Right cardiac atrium (tissue), 5 donors: ENCODE measurements at regions not wholly inside any gene's neighbourhood (a gene's known extent, or its start where the extent isn't known, plus 50 kb on each side); places are given as distances from the start of the nearest gene placed in this dataset.

ENCODE experiments used
- ATAC-seq, 2 donors: fragments of 200-7000 bp; cut with Tn5 transposase; one replicate each; pipeline versions ENCODE4 v1.8.0 to v1.9.1; 2020; ENCODE audit warnings: moderate library complexity in 2 of 2, mild to moderate bottlenecking in 1 of 2
- DNase-seq, 3 donors: peaks; one replicate each; pipeline ENCODE4 v3.0.0-alpha.2; 2020
- H3K27ac ChIP-seq: one replicate; pipeline ENCODE4 v1.5.1; 2013; ENCODE audit warnings: mild to moderate bottlenecking, low read length, control low read depth, moderate library complexity
- H3K27me3 ChIP-seq: one replicate; pipeline ENCODE4 v1.6.1; 2013; ENCODE audit not compliant: control insufficient read depth, insufficient read depth
- H3K4me1 ChIP-seq: one replicate; pipeline ENCODE4 v1.6.1; 2013; ENCODE audit warnings: low read length; ENCODE audit not compliant: control insufficient read depth, insufficient read depth
- H3K4me3 ChIP-seq: one replicate; pipeline ENCODE4 v1.5.1; 2013; ENCODE audit warnings: low read length, control low read depth
- H3K9me3 ChIP-seq: one replicate; pipeline ENCODE4 v1.6.1; 2013; ENCODE audit warnings: low read length; ENCODE audit not compliant: control insufficient read depth
- WGBS: extraction: QIAGEN DNeasy Blood & Tissue Kit; methylation state at CpG from one replicate; pipeline ENCODE4 v1.1.7; 2013; 5-methylcytosine and 5-hydroxymethylcytosine counted together
- intact Hi-C, 4 donors: fragments of 100-400 bp; cut with DNase I; formaldehyde crosslinking; loops; one replicate each; pipeline versions ENCODE4 v1.11.0 to v1.14.0; 2022 to 2023
- donor health status: healthy with polysubstance abuse.
- donor health status: DM: no; HTN: yes; CAD: no.
- donor health status: DM: no; HTN: no; CAD: no.
- donor health status: DM: no; HTN: yes; CAD: no; lungs with severe emphysema.
- donor health status: DM: yes; HTN: yes; CAD: no.

DNA sequence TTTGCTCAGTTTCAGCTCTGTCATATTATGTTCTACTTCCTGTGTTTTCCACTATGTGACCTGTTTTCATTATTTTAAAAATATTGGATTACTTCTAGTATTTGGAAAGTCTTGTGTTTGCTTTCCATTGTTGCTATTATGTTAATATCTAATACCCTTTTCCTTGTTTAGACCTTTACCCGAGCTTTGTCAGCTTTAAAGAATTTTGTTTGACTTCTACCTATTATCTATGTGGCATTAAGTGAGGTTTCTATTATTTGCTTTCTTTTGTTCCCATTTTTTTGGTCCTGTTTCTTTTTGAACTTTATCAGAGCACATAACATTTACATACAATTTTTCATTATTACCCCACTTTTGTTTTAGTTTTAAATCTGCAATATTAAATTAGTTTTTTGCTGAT, 202.7 kb downstream of the MANEA start:
- intact Hi-C loops, result no loop called here
- Histone ChIP-seq H3K9me3 (no peaks in the 10 kb centered on the region), H3K4me1 (no peaks in the 10 kb centered on the region), H3K27ac (no peak overlapping the region), H3K4me3 (no peak overlapping the region), H3K27me3 (no peaks in the 10 kb centered on the region)
- ATAC-seq (no peak), DNase-seq (no peak)
- 48% methylated on average over 1 of the region's 1 CpG for WGBS

DNA sequence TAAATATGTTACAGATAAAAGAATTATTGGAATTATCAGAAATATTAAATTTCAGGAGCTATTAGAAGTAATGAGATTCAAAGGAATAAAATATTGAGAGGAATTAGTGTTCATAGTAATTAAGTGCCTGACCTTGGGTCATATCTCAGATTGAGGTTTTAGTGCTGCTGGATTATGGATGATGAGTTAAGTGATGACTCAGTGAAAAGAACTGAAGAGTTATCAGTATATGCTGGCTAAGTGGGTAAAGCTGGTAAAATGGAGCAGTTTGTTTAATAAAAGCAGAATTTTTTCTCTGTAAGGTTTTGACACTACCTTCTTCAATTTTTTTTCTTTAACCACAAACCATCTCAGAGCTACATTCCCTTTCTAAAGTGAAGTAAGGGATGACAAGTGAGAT, 206.7 kb downstream of the MANEA start:
- no peaks in the 10 kb centered on the region for H3K27me3 ChIP-seq
- intact Hi-C loops, result no loop called here
- H3K9me3 ChIP-seq, result no peaks in the 10 kb centered on the region
- no peak overlapping the region for H3K4me3 ChIP-seq
- H3K4me1 ChIP-seq, result no peaks in the 10 kb centered on the region
- ATAC-seq, result no peak
- DNase-seq, result no peak
- no peak overlapping the region for H3K27ac ChIP-seq

DNA sequence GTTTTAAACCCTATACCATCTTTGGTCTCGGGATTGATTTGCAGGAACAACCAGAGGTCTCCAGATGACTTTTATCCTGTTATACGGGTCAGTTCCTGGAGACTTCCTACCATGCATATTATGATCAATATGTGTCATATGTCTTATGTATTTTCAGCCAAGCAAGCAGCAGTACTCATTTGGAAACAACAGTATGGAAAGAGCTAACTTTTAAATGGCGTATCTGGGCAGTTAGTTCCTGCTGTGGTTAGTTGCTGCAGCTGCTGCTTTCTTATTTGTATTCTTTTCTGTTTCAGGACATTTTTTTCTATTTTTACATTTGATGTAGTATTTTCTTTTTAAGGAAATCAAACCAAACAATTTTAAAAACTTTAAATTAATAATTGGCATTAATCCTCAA, 207.5 kb downstream of the MANEA start:
- 77% methylated on average over 3 of the region's 3 CpGs for WGBS
- Histone ChIP-seq H3K27ac (no peak overlapping the region), H3K9me3 (no peaks in the 10 kb centered on the region), H3K4me3 (no peak overlapping the region), H3K27me3 (no peaks in the 10 kb centered on the region), H3K4me1 (no peaks in the 10 kb centered on the region)
- ATAC-seq (no peak), DNase-seq (no peak)
- intact Hi-C loops, result no loop called here

- Histone ChIP-seq H3K4me1 (no peaks in the 10 kb centered on the region), H3K27ac (no peak overlapping the region), H3K9me3 (no peaks in the 10 kb centered on the region), H3K4me3 (no peak overlapping the region), H3K27me3 (no peaks in the 10 kb centered on the region)
- ATAC-seq (no peak), DNase-seq (no peak)
- intact Hi-C loops, result no loop called here
- WGBS, result 66% methylated on average over 2 of the region's 2 CpGs
These were observed 208.4 kb downstream of the MANEA start for GRCh38 chr6:95785785-95786184.

GRCh38 chr6:95786802-95787201, 209.5 kb downstream of the MANEA start:
- DNase-seq, result no peak
- H3K9me3 ChIP-seq, result no peaks in the 10 kb centered on the region
- no peak overlapping the region for H3K27ac ChIP-seq
- no peaks in the 10 kb centered on the region for H3K27me3 ChIP-seq
- 87% methylated on average over 3 of the region's 3 CpGs for WGBS
- ATAC-seq, result no peak
- H3K4me3 ChIP-seq, result no peak overlapping the region
- H3K4me1 ChIP-seq, result no peaks in the 10 kb centered on the region
- intact Hi-C loops, result no loop called here

DNA sequence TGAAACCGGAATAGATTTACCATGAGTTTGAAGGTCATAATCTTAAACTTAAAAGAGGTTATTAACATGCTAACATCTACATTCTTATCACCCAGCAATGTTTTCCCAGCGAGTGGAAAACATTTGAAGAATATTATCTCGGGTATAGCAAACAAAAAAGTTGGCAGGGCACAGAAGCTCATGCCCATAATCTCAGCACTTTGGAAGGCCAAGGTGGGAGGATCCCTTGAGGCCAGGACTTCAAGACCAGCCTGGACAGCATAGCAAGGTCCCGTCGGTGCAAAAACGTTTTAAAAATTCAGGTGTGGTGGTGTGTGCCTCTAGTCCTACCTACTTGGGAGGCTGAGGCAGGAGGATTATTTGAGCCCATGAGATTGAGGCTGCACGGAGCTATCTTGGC, 213.5 kb downstream of the MANEA start:
- no peak for ATAC-seq
- no peak for DNase-seq
- WGBS, result 72% methylated on average over 7 of the region's 7 CpGs
- no peak overlapping the region for H3K4me3 ChIP-seq
- no peaks in the 10 kb centered on the region for H3K27me3 ChIP-seq
- intact Hi-C loops, result no loop called here
- H3K9me3 ChIP-seq, result no peaks in the 10 kb centered on the region
- no peak overlapping the region for H3K27ac ChIP-seq
- no peaks in the 10 kb centered on the region for H3K4me1 ChIP-seq

- intact Hi-C loops, result no loop called here
- DNase-seq (no peak), ATAC-seq (no peak)
- Histone ChIP-seq H3K4me1 (no peaks in the 10 kb centered on the region), H3K9me3 (no peaks in the 10 kb centered on the region), H3K27ac (no peak overlapping the region), H3K27me3 (no peaks in the 10 kb centered on the region), H3K4me3 (no peak overlapping the region)
These were observed 217.4 kb downstream of the MANEA start for GRCh38 chr6:95794749-95795148.

GRCh38 chr6:95795927-95796326, 218.6 kb downstream of the MANEA start:
- Histone ChIP-seq H3K9me3 (no peaks in the 10 kb centered on the region), H3K27me3 (no peaks in the 10 kb centered on the region), H3K27ac (no peak overlapping the region), H3K4me3 (no peak overlapping the region), H3K4me1 (no peaks in the 10 kb centered on the region)
- no peak for DNase-seq
- ATAC-seq, result no peak
- intact Hi-C loops, result no loop called here

GRCh38 chr6:95797054-95797453, 218.7 kb upstream of the FUT9 start:
- 81% methylated on average over 2 of the region's 2 CpGs for WGBS
- Histone ChIP-seq H3K4me1 (no peaks in the 10 kb centered on the region), H3K9me3 (no peaks in the 10 kb centered on the region), H3K27ac (no peak overlapping the region), H3K4me3 (no peak overlapping the region), H3K27me3 (no peaks in the 10 kb centered on the region)
- ATAC-seq (no peak), DNase-seq (no peak)
- intact Hi-C loops, result no loop called here

DNA sequence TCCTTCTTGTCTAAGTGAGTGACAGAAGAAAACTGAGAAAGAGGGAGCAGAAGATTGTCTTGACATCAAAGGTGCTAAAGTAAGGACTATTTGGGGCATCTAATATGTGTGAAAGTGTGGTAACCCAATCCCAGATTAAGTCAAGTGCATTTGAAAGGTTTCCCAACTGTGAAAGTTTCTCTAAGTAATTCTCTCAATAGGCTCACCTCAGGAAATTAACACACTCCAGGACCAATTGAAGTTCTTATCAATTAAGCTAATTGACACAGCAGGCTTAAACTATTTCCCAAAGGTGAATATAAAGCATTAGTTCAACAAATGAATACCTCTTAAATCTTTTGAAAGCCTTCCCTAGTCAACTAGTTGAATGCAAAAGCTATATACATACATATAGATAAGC, 212.8 kb upstream of the FUT9 start:
- no peak for ATAC-seq
- no peak overlapping the region for H3K27ac ChIP-seq
- no peak for DNase-seq
- no peaks in the 10 kb centered on the region for H3K9me3 ChIP-seq
- H3K4me1 ChIP-seq, result no peaks in the 10 kb centered on the region
- H3K4me3 ChIP-seq, result no peak overlapping the region
- intact Hi-C loops, result no loop called here
- H3K27me3 ChIP-seq, result no peaks in the 10 kb centered on the region

DNA sequence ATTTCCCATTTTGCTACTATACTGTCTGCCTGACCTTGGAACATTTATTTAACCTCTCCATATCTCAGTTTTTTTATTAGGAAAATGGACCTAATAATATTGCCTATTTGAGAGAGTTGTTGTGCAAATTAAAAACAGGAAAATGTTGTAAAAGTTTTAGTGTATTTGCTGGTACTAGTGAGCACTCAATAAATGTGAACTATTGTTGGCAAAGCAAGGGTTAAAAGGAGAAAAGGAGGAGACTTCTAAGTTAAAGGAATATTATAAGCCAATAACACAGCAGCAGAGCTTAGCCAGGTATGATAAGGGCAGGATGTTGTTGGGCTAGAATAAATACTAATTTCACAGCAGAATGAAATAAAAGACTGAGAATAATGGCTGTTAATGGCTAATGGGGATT, 211.9 kb upstream of the FUT9 start:
- H3K4me3 ChIP-seq, result no peak overlapping the region
- intact Hi-C loops, result no loop called here
- no peaks in the 10 kb centered on the region for H3K27me3 ChIP-seq
- DNase-seq (no peak), ATAC-seq (no peak)
- no peaks in the 10 kb centered on the region for H3K9me3 ChIP-seq
- no peak overlapping the region for H3K27ac ChIP-seq
- H3K4me1 ChIP-seq, result no peaks in the 10 kb centered on the region

DNA sequence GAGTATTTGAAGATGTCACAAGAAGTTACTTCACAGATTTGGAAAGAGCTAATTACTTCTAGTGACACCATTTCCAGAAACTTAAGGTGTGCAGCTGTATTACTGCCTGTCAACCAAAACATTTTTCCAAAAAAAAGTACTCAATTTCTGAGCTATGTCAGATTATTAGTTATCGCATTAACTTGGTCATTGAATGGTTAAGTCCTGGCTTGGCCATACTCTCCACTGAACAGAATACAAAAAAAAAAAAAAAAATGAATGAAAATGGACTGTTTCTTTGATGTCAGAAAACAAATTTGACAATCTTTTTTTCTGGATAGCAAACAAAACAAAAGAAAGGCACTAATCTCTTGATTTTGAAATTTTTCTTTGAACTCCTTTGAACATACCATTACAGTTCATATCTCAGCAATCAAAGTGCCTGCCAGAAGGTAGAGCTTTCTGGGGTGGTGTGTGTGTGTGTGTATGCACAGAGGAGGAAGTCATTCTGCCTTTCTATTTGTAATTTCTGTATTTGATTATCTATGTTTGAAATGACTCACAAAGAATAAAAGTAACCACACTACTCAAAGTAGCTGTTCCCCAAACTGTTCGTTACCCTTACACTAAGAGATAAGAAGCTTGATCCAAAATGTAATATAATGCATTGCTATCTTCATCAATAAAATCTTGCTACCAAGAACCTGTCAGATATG, 210.8 kb upstream of the FUT9 start:
- no peak for ATAC-seq
- H3K4me3 ChIP-seq, result no peak overlapping the region
- WGBS, result 77% methylated on average over 2 of the region's 2 CpGs
- intact Hi-C loops, result no loop called here
- no peaks in the 10 kb centered on the region for H3K9me3 ChIP-seq
- H3K27me3 ChIP-seq, result no peaks in the 10 kb centered on the region
- no peak for DNase-seq
- H3K4me1 ChIP-seq, result no peaks in the 10 kb centered on the region
- H3K27ac ChIP-seq, result no peak overlapping the region
